PFSK-1 (cell line): ENCODE measurements at regions not wholly inside any gene's neighbourhood (a gene's known extent, or its start where the extent isn't known, plus 50 kb on each side); places are given as distances from the start of the nearest gene placed in this dataset.

ENCODE experiments used
- FOXP2 ChIP-seq: optimal IDR thresholded peaks from 2 replicates; pipeline ENCODE3; 2011; ENCODE audit warnings: borderline replicate concordance, control low read depth, inconsistent platforms; ENCODE audit not compliant: insufficient read depth; ENCODE audit errors: extremely low read length, extremely low read depth
- POLR2AphosphoS5 ChIP-seq: IDR thresholded peaks from 2 replicates; pipeline ENCODE4 v1.6.1; 2012; ENCODE audit warnings: low read depth, mild to moderate bottlenecking, control low read depth, low read length, moderate library complexity
- REST ChIP-seq, 2 experiments: IDR thresholded peaks; 2 replicates each; pipeline versions ENCODE4 v1.6.1 to v1.8.0; 2011 to 2012; ENCODE audit warnings: low read depth in 2 of 2, low read length in 2 of 2, control low read depth in 1 of 2, inconsistent platforms in 1 of 2, mild to moderate bottlenecking in 1 of 2, moderate library complexity in 1 of 2; ENCODE audit not compliant: insufficient read depth in 1 of 2
- SIN3A ChIP-seq: IDR thresholded peaks from 2 replicates; pipeline ENCODE4 v1.6.1; 2012; ENCODE audit warnings: mild to moderate bottlenecking, low read length, moderate library complexity, borderline replicate concordance; ENCODE audit not compliant: insufficient read depth
- TAF1 ChIP-seq: IDR thresholded peaks from 2 replicates; pipeline ENCODE4 v1.6.1; 2012; ENCODE audit warnings: low read length, control low read depth, borderline replicate concordance; ENCODE audit not compliant: insufficient read depth

GRCh38 chr3:44109771-44110361 lies 131.8 kb upstream of the TOPAZ1 start:
- TF ChIP-seq FOXP2 (no peak), POLR2AphosphoS5 (no peak), SIN3A (no peak), REST (IDR thresholded peaks at IDR 0.05; ENCODE audit: insufficient read depth in 1 of 2, low read depth in 2 of 2, low read length in 2 of 2) (no peak), TAF1 (no peak)

GRCh38 chr3:44110648-44111047 lies 131.0 kb upstream of the TOPAZ1 start:
- TF ChIP-seq SIN3A: no peak

GRCh38 chr3:44111482-44111881 lies 130.2 kb upstream of the TOPAZ1 start:
- TF ChIP-seq REST (IDR thresholded peaks at IDR 0.05; ENCODE audit: insufficient read depth in 1 of 2, low read depth in 2 of 2, low read length in 2 of 2) (no peak), FOXP2 (no peak), POLR2AphosphoS5 (no peak), TAF1 (no peak), SIN3A (no peak)

- TF ChIP-seq REST (IDR thresholded peaks at IDR 0.05; ENCODE audit: insufficient read depth in 1 of 2, low read depth in 2 of 2, low read length in 2 of 2): no peak
- TF ChIP-seq SIN3A: no peak
- no peak for TF ChIP-seq FOXP2
- no peak for TF ChIP-seq POLR2AphosphoS5
- TF ChIP-seq TAF1: no peak
Observed at GRCh38 chr3:44114142-44114541, 127.5 kb upstream of the TOPAZ1 start.

- TF ChIP-seq REST (IDR thresholded peaks at IDR 0.05; ENCODE audit: insufficient read depth in 1 of 2, low read depth in 2 of 2, low read length in 2 of 2) (no peak), POLR2AphosphoS5 (no peak), FOXP2 (no peak), TAF1 (no peak)
Observed at GRCh38 chr3:44117239-44117638, 124.4 kb upstream of the TOPAZ1 start.
